Neural cell (in vitro differentiated cells): ENCODE measurements at regions not wholly inside any gene's neighbourhood (a gene's known extent, or its start where the extent isn't known, plus 50 kb on each side); places are given as distances from the start of the nearest gene placed in this dataset.

Source experiments
- H2AFZ ChIP-seq: fragments of 200-600, 300-800 bp; sonication (generic), shearing (Covaris generic); 2 replicates; pipeline ENCODE4 v1.6.0; 2014; ENCODE audit warnings: low read depth, mild to moderate bottlenecking, antibody characterized with exemption, low read length, moderate library complexity
- H3F3A ChIP-seq: fragments of 200-600 bp; shearing (Covaris generic); 2 replicates; pipeline ENCODE4 v1.6.1; 2016; ENCODE audit warnings: mild to moderate bottlenecking, moderate library complexity, mixed read lengths, antibody characterized with exemption, low read length; ENCODE audit not compliant: insufficient read depth, poor library complexity, severe bottlenecking
- H3K27ac ChIP-seq: fragments of 200-600, 300-800 bp; sonication (generic), shearing (Covaris generic); 2 replicates; pipeline ENCODE4 v1.5.1; 2014; ENCODE audit warnings: mild to moderate bottlenecking, low read length, moderate library complexity
- H3K27me3 ChIP-seq: fragments of 300-800, 200-600 bp; sonication (generic), shearing (Covaris generic); 2 replicates; pipeline ENCODE4 v1.6.0; 2014; ENCODE audit warnings: mild to moderate bottlenecking, low read depth, low read length, moderate library complexity; ENCODE audit not compliant: insufficient read depth
- H3K36me3 ChIP-seq: fragments of 300-800, 200-600 bp; sonication (generic), shearing (Covaris generic); 2 replicates; pipeline ENCODE4 v1.5.1; 2014; ENCODE audit warnings: mild to moderate bottlenecking, antibody characterized with exemption, low read length, moderate library complexity; ENCODE audit not compliant: insufficient read depth
- H3K4me2 ChIP-seq: fragments of 300-800, 200-600 bp; sonication (generic), shearing (Covaris generic); 2 replicates; pipeline ENCODE4 v1.6.0; 2014; ENCODE audit warnings: mild to moderate bottlenecking, low read length
- H3K4me3 ChIP-seq: fragments of 300-800, 200-600 bp; sonication (generic), shearing (Covaris generic); 2 replicates; pipeline ENCODE4 v1.5.1; 2014; ENCODE audit warnings: mild to moderate bottlenecking, low read length, moderate library complexity
- H3K79me2 ChIP-seq: fragments of 200-600 bp; shearing (Covaris generic); replicated peaks from 2 replicates; pipeline ENCODE4 v1.6.0; 2014; ENCODE audit warnings: mild to moderate bottlenecking, low read length, moderate library complexity; ENCODE audit not compliant: insufficient read depth
- H3K9ac ChIP-seq: fragments of 300-800, 200-600 bp; sonication (generic), shearing (Covaris generic); 2 replicates; pipeline ENCODE4 v1.6.1; 2016; ENCODE audit warnings: mild to moderate bottlenecking, low read length, mixed read lengths
- H3K9me2 ChIP-seq: fragments of 200-600 bp; shearing (Covaris generic); 2 replicates; pipeline ENCODE4 v1.6.1; 2016; ENCODE audit warnings: mild to moderate bottlenecking, low read length, mixed read lengths; ENCODE audit not compliant: insufficient read depth
- H3K9me3 ChIP-seq: fragments of 200-600, 300-800 bp; sonication (generic), shearing (Covaris generic); 2 replicates; pipeline ENCODE4 v1.6.1; 2016; ENCODE audit warnings: mild to moderate bottlenecking, mixed run types, low read length, moderate library complexity, mixed read lengths
- H4K20me1 ChIP-seq: fragments of 200-600 bp; shearing (Covaris generic); 2 replicates; pipeline ENCODE4 v1.6.1; 2016; ENCODE audit warnings: mild to moderate bottlenecking, mixed run types; ENCODE audit not compliant: insufficient read depth
- EP300 ChIP-seq: fragments of 450-650 bp; conservative IDR thresholded peaks from 2 replicates; pipeline ENCODE4 v1.6.1; 2014; ENCODE audit warnings: antibody characterized with exemption, mild to moderate bottlenecking, moderate library complexity; ENCODE audit not compliant: poor library complexity, severe bottlenecking
- EZH2 ChIP-seq: fragments of 200-600, 300-800 bp; shearing (Covaris generic), sonication (generic); IDR thresholded peaks from 2 replicates; pipeline ENCODE4 v1.6.1; 2014; ENCODE audit warnings: antibody characterized with exemption, low read length, borderline replicate concordance, mild to moderate bottlenecking; ENCODE audit not compliant: insufficient read depth, poor library complexity, severe bottlenecking
- MXI1 ChIP-seq: fragments of 450-650 bp; conservative IDR thresholded peaks from 2 replicates; pipeline ENCODE4 v1.6.1; 2014; ENCODE audit warnings: antibody characterized with exemption, mild to moderate bottlenecking; ENCODE audit not compliant: poor library complexity, severe bottlenecking
- POLR2AphosphoS5 ChIP-seq: IDR thresholded peaks from 2 replicates; pipeline ENCODE4 v1.6.1; 2012
- RAD21 ChIP-seq: fragments of 450-650 bp; conservative IDR thresholded peaks from 2 replicates; pipeline ENCODE4 v1.6.1; 2014; ENCODE audit warnings: antibody characterized with exemption, mild to moderate bottlenecking, moderate library complexity
- SMC3 ChIP-seq: fragments of 450-650 bp; conservative IDR thresholded peaks from 2 replicates; pipeline ENCODE4 v1.6.1; 2014; ENCODE audit warnings: antibody characterized with exemption, mild to moderate bottlenecking, moderate library complexity; ENCODE audit not compliant: poor library complexity
- TAF1 ChIP-seq: IDR thresholded peaks from 2 replicates; pipeline ENCODE4 v1.6.1; 2012; ENCODE audit warnings: low read depth
- TF ChIP-seq, protein P1 (sequence below): fragments of 450-650 bp; IDR thresholded peaks from 2 replicates; pipeline ENCODE4 v1.5.1; 2014; ENCODE audit warnings: antibody characterized with exemption, mild to moderate bottlenecking, moderate library complexity; ENCODE audit not compliant: poor library complexity, severe bottlenecking
- TF ChIP-seq, protein P2 (sequence below): IDR thresholded peaks from 2 replicates; pipeline ENCODE4 v1.6.1; 2012; ENCODE audit warnings: borderline replicate concordance

DNA sequence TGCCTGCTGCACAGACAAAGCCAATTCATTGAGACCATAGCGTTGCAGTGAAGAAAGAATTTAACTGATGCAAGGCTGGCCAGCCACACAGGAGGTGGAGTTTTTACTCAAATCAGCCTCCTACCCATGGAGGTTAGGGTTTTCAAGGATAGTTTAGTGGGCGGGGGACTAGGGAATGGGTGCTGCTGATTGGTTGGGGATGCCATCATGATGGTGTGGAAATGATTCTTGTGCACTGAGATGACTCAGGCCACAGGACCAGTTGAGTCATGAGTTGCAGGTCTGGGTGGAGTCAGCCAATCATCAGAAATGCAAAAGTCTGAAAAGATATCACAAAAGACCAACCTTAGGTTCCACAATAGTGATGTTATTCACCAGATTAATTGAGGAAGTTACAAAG, 359.6 kb downstream of the FOXO1 start:
- Histone ChIP-seq H3K27ac (no peak overlapping the region), H3K9me3 (peaks cover 14% of the 10 kb centered on the region), H2AFZ (no peak overlapping the region), H3K4me2 (no peak overlapping the region), H3K9ac (no peak overlapping the region), H3K9me2 (no peaks in the 10 kb centered on the region), H3K27me3 (no peaks in the 10 kb centered on the region), H3K79me2 (no peaks in the 10 kb centered on the region), H3K4me3 (no peak overlapping the region), H4K20me1 (no peaks in the 10 kb centered on the region), H3K36me3 (no peaks in the 10 kb centered on the region), H3F3A (no peaks in the 10 kb centered on the region)
- TF ChIP-seq, protein P1, sequence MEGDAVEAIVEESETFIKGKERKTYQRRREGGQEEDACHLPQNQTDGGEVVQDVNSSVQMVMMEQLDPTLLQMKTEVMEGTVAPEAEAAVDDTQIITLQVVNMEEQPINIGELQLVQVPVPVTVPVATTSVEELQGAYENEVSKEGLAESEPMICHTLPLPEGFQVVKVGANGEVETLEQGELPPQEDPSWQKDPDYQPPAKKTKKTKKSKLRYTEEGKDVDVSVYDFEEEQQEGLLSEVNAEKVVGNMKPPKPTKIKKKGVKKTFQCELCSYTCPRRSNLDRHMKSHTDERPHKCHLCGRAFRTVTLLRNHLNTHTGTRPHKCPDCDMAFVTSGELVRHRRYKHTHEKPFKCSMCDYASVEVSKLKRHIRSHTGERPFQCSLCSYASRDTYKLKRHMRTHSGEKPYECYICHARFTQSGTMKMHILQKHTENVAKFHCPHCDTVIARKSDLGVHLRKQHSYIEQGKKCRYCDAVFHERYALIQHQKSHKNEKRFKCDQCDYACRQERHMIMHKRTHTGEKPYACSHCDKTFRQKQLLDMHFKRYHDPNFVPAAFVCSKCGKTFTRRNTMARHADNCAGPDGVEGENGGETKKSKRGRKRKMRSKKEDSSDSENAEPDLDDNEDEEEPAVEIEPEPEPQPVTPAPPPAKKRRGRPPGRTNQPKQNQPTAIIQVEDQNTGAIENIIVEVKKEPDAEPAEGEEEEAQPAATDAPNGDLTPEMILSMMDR = no peak
- no peak for TF ChIP-seq RAD21
- TF ChIP-seq SMC3 = no peak
- TF ChIP-seq EP300 = no peak
- TF ChIP-seq, protein P2, sequence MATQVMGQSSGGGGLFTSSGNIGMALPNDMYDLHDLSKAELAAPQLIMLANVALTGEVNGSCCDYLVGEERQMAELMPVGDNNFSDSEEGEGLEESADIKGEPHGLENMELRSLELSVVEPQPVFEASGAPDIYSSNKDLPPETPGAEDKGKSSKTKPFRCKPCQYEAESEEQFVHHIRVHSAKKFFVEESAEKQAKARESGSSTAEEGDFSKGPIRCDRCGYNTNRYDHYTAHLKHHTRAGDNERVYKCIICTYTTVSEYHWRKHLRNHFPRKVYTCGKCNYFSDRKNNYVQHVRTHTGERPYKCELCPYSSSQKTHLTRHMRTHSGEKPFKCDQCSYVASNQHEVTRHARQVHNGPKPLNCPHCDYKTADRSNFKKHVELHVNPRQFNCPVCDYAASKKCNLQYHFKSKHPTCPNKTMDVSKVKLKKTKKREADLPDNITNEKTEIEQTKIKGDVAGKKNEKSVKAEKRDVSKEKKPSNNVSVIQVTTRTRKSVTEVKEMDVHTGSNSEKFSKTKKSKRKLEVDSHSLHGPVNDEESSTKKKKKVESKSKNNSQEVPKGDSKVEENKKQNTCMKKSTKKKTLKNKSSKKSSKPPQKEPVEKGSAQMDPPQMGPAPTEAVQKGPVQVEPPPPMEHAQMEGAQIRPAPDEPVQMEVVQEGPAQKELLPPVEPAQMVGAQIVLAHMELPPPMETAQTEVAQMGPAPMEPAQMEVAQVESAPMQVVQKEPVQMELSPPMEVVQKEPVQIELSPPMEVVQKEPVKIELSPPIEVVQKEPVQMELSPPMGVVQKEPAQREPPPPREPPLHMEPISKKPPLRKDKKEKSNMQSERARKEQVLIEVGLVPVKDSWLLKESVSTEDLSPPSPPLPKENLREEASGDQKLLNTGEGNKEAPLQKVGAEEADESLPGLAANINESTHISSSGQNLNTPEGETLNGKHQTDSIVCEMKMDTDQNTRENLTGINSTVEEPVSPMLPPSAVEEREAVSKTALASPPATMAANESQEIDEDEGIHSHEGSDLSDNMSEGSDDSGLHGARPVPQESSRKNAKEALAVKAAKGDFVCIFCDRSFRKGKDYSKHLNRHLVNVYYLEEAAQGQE = no peak
- TF ChIP-seq EZH2 = no peak
- TF ChIP-seq POLR2AphosphoS5 = no peak
- no peak for TF ChIP-seq MXI1
- no peak for TF ChIP-seq TAF1

DNA sequence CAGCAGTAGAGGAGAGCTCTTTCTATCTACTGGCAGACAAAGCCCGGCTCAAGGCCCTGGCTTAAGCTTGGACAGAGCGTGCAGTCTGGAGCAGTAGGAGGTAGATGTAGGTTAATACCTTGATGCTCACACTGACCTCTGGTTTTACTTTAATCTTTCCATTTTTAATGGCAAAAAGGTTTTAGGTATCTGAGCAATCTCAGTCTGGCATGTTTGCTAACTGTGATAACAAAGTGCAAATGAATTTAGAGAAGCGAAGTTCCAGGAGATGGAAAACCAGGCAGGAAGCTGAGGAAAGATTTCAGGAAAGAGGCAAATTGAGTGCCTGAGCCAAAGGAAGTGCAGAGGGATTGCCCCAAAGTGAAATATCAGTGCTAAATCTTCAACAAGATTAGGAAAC, 356.6 kb downstream of the FOXO1 start:
- Histone ChIP-seq H3K36me3 (no peaks in the 10 kb centered on the region), H3K9me3 (peaks cover 4% of the 10 kb centered on the region), H4K20me1 (no peaks in the 10 kb centered on the region), H3K9ac (no peak overlapping the region), H2AFZ (no peak overlapping the region), H3K4me3 (no peak overlapping the region), H3K27ac (no peak overlapping the region), H3K9me2 (no peaks in the 10 kb centered on the region), H3K27me3 (no peaks in the 10 kb centered on the region), H3K4me2 (no peak overlapping the region), H3K79me2 (no peaks in the 10 kb centered on the region), H3F3A (no peaks in the 10 kb centered on the region)
- TF ChIP-seq RAD21 = no peak
- TF ChIP-seq, protein P1 = no peak
- no peak for TF ChIP-seq SMC3
- TF ChIP-seq MXI1 = no peak
- no peak for TF ChIP-seq TAF1
- no peak for TF ChIP-seq EP300
